Neural progenitor cell (in vitro differentiated cells): ENCODE measurements at regions not wholly inside any gene's neighbourhood (a gene's known extent, or its start where the extent isn't known, plus 50 kb on each side); places are given as distances from the start of the nearest gene placed in this dataset.
"Not testable (repeated sequence)": the region's sequence is repeated elsewhere in the genome, so short reads cannot be mapped to it uniquely, and the experiment has no call there.

Experiments
- EZH2 ChIP-seq: fragments of 200-600 bp; sonication (generic); IDR thresholded peaks from 2 replicates; pipeline ENCODE4 v1.6.1; 2017; ENCODE audit warnings: antibody characterized with exemption, mild to moderate bottlenecking, moderate library complexity
- EZH2phosphoT487 ChIP-seq: fragments of 200-600 bp; sonication (generic); IDR thresholded peaks from 2 replicates; pipeline ENCODE4 v1.6.1; 2017; ENCODE audit warnings: antibody characterized with exemption
- TF ChIP-seq, protein P1 (sequence below): fragments of 200-600 bp; sonication (generic); IDR thresholded peaks from 2 replicates; pipeline ENCODE4 v1.5.1; 2017; ENCODE audit warnings: antibody characterized with exemption, mild to moderate bottlenecking

DNA sequence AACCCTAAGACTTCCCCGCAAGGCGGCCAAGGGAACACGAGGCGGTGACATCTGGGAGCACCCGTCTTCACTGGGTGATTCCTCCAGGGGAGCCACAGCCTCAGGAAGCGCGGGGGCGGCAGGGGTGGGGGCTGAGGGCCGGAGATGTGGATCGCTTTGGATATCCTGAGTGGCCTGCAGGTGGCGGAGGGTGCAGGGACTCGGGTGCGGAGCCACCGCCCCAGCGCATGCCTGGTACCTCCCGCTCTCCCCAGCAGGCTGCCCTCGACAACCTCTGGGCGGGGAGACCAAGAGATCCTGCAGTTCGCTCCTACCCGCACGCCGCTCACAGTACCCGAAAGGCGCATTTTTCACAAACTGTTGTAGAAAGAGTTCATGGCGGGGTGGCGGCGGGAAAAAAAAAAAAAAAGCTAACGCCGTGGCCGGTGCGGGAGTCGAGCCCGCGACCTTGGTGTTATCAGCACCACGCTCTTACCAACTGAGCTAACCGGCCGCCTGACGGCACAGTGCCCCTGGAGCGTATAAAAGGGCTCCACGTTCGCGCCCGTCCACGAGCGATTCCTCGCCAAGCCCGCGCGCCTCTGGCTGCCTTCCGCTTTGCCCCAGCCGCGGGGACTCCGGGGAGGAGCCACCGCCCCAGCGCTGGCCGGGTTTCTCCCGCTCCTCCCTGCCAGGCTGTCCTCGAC, 124.7 kb upstream of the PRKX start:
- TF ChIP-seq, protein P1, sequence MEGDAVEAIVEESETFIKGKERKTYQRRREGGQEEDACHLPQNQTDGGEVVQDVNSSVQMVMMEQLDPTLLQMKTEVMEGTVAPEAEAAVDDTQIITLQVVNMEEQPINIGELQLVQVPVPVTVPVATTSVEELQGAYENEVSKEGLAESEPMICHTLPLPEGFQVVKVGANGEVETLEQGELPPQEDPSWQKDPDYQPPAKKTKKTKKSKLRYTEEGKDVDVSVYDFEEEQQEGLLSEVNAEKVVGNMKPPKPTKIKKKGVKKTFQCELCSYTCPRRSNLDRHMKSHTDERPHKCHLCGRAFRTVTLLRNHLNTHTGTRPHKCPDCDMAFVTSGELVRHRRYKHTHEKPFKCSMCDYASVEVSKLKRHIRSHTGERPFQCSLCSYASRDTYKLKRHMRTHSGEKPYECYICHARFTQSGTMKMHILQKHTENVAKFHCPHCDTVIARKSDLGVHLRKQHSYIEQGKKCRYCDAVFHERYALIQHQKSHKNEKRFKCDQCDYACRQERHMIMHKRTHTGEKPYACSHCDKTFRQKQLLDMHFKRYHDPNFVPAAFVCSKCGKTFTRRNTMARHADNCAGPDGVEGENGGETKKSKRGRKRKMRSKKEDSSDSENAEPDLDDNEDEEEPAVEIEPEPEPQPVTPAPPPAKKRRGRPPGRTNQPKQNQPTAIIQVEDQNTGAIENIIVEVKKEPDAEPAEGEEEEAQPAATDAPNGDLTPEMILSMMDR: not testable (repeated sequence)
- TF ChIP-seq EZH2, EZH2phosphoT487: not testable (repeated sequence)
